ENCODE measurements at regions not wholly inside any gene's neighbourhood (a gene's known extent, or its start where the extent isn't known, plus 50 kb on each side); places are given as distances from the start of the nearest gene placed in this dataset.

DNA sequence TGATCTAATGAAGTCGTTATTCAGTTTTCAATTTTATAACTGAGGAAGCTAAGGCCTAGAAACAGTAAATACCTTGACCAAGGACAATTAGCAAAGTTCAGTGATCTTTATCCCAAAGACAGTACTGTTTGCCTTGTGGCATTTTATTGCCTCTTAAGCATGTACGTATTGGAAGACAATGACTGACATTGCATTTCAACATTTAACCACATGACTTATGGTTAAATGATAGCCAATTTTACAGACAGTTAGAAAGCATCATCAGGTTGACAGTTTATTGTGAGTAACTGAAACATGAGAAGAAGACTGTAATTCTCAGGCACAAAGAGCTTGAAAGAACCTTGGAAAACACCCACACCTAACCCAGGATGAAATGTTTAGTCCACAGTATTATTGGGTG lies 390.8 kb upstream of the ZNF385D start:
- no peak overlapping the region for H3K4me3 Mint-ChIP-seq (ENCODE audit: unreplicated experiment)

DNA sequence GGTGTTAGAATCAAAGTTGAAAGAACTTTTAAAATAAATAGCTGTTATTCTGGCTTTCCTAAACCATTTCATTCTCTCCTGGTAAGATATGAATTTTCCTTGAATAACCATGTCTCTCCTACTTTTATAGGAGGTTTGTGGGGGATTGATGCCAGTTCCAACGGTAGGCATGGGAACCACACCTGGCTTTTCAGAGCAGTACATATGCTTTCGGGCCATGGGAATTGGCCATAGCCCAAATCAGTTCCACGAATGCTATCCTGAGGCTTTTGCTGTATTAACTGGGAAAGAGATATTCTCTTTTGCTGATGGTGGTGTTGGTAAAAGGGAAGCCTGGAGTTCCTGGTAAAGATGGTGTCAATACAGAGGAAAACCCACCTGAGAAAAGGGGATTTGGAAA lies 396.2 kb upstream of the ZNF385D start:
- Histone ChIP-seq H3K4me3 (ENCODE audit: low read depth, low read length) (no peak overlapping the region), H3K27me3 (replicated peaks; ENCODE audit: control insufficient read depth, insufficient read depth, low read length) (no peaks in the 10 kb centered on the region), H3K36me3 (ENCODE audit: control insufficient read depth, insufficient read depth, low read length) (no peaks in the 10 kb centered on the region), H3K4me1 (no peaks in the 10 kb centered on the region), H3K9me3 (no peaks in the 10 kb centered on the region)
- Mint-ChIP-seq H3K4me3 (ENCODE audit: unreplicated experiment) (no peak overlapping the region), H3K4me1 (ENCODE audit: low read depth, unreplicated experiment) (no peaks in the 10 kb centered on the region), H3K36me3 (ENCODE audit: insufficient read depth, unreplicated experiment) (no peaks in the 10 kb centered on the region), H3K9me3 (ENCODE audit: unreplicated experiment) (no peaks in the 10 kb centered on the region), H3K27ac (ENCODE audit: unreplicated experiment) (no peak overlapping the region), H3K27me3 (ENCODE audit: insufficient read depth, unreplicated experiment) (no peaks in the 10 kb centered on the region)
- POLR2A ChIA-PET: no interaction called here
- DNase-seq: no peak
- no TSS peak for BruUV-seq (replicated peaks)
- intact Hi-C loops (cut with micrococcal nuclease; ENCODE audit: unreplicated experiment): no loop called here
- CTCF ChIA-PET: no interaction called here
- TF ChIP-seq, protein P1, sequence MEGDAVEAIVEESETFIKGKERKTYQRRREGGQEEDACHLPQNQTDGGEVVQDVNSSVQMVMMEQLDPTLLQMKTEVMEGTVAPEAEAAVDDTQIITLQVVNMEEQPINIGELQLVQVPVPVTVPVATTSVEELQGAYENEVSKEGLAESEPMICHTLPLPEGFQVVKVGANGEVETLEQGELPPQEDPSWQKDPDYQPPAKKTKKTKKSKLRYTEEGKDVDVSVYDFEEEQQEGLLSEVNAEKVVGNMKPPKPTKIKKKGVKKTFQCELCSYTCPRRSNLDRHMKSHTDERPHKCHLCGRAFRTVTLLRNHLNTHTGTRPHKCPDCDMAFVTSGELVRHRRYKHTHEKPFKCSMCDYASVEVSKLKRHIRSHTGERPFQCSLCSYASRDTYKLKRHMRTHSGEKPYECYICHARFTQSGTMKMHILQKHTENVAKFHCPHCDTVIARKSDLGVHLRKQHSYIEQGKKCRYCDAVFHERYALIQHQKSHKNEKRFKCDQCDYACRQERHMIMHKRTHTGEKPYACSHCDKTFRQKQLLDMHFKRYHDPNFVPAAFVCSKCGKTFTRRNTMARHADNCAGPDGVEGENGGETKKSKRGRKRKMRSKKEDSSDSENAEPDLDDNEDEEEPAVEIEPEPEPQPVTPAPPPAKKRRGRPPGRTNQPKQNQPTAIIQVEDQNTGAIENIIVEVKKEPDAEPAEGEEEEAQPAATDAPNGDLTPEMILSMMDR (IDR thresholded peaks at IDR 0.05; ENCODE audit: insufficient read depth in 1 of 2, low read depth in 1 of 2, low read length in 1 of 2, severe bottlenecking in 1 of 2, unreplicated experiment in 1 of 2): no peak

More for the DNA sequence above, 390.8 kb upstream of the ZNF385D start:
- no TSS peak for BruUV-seq (replicated peaks)
- no peak for DNase-seq
- Mint-ChIP-seq H3K36me3 (ENCODE audit: insufficient read depth, unreplicated experiment) (no peaks in the 10 kb centered on the region), H3K9me3 (ENCODE audit: unreplicated experiment) (no peaks in the 10 kb centered on the region), H3K4me1 (ENCODE audit: low read depth, unreplicated experiment) (no peaks in the 10 kb centered on the region), H3K27me3 (ENCODE audit: insufficient read depth, unreplicated experiment) (no peaks in the 10 kb centered on the region), H3K27ac (ENCODE audit: unreplicated experiment) (no peak overlapping the region)
- POLR2A ChIA-PET: no interaction called here
- no peaks in the 10 kb centered on the region for H3K27me3 ChIP-seq (replicated peaks; ENCODE audit: control insufficient read depth, insufficient read depth, low read length)
- no peaks in the 10 kb centered on the region for H3K9me3 ChIP-seq
- H3K4me3 ChIP-seq (ENCODE audit: low read depth, low read length): no peak overlapping the region
- H3K36me3 ChIP-seq (ENCODE audit: control insufficient read depth, insufficient read depth, low read length): no peaks in the 10 kb centered on the region
- TF ChIP-seq, protein P1 (IDR thresholded peaks at IDR 0.05; ENCODE audit: insufficient read depth in 1 of 2, low read depth in 1 of 2, low read length in 1 of 2, severe bottlenecking in 1 of 2, unreplicated experiment in 1 of 2): no peak
- CTCF ChIA-PET: no interaction called here
- intact Hi-C loops (cut with micrococcal nuclease; ENCODE audit: unreplicated experiment): no loop called here
- no peaks in the 10 kb centered on the region for H3K4me1 ChIP-seq

DNA sequence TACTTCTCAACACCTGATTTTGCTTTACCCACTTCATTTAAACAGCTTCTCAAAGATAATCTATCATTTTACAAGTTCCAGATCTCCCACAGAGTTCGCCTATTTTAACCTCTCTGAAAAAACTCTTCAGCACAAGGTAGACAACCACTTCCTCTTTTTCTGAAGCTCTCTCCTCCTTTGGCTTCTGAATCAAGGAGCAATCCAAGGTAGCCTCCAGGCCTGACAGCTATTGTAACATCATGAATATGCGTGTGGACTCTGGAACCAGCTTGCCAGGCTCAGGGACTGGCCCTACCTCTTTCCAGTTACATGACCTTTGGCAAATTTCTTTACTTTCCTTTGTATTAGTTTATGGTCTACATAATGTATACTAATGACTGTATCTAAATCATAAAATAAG lies 405.9 kb upstream of the ZNF385D start:
- no peak overlapping the region for H3K4me3 Mint-ChIP-seq (ENCODE audit: unreplicated experiment)
- H3K36me3 ChIP-seq (ENCODE audit: control insufficient read depth, insufficient read depth, low read length): no peaks in the 10 kb centered on the region
- TF ChIP-seq, protein P1 (IDR thresholded peaks at IDR 0.05; ENCODE audit: insufficient read depth in 1 of 2, low read depth in 1 of 2, low read length in 1 of 2, severe bottlenecking in 1 of 2, unreplicated experiment in 1 of 2): no peak
- DNase-seq: no peak
- POLR2A ChIA-PET: no interaction called here
- peaks cover 3% of the 10 kb centered on the region for H3K27me3 Mint-ChIP-seq (ENCODE audit: insufficient read depth, unreplicated experiment)
- H3K9me3 Mint-ChIP-seq (ENCODE audit: unreplicated experiment): no peaks in the 10 kb centered on the region
- no TSS peak for BruUV-seq (replicated peaks)
- no peaks in the 10 kb centered on the region for H3K9me3 ChIP-seq
- intact Hi-C loops (cut with micrococcal nuclease; ENCODE audit: unreplicated experiment): no loop called here
- H3K27me3 ChIP-seq (replicated peaks; ENCODE audit: control insufficient read depth, insufficient read depth, low read length): no peaks in the 10 kb centered on the region
- peaks cover 7% of the 10 kb centered on the region for H3K4me1 Mint-ChIP-seq (ENCODE audit: low read depth, unreplicated experiment)
- CTCF ChIA-PET: no interaction called here
- H3K4me1 ChIP-seq: no peaks in the 10 kb centered on the region
- no peak overlapping the region for H3K4me3 ChIP-seq (ENCODE audit: low read depth, low read length)
- H3K36me3 Mint-ChIP-seq (ENCODE audit: insufficient read depth, unreplicated experiment): no peaks in the 10 kb centered on the region
- H3K27ac Mint-ChIP-seq (ENCODE audit: unreplicated experiment): no peak overlapping the region

Data from Caco-2 (cell line).